Mucosa of rectum (tissue), 2 donors: ENCODE measurements at regions not wholly inside any gene's neighbourhood (a gene's known extent, or its start where the extent isn't known, plus 50 kb on each side); places are given as distances from the start of the nearest gene placed in this dataset.

Experiments
- H3K27ac ChIP-seq, 2 donors: one replicate each; pipeline ENCODE4 v1.7.0; 2013; ENCODE audit warnings: inconsistent platforms in 2 of 2, low read depth in 2 of 2, low read length in 2 of 2
- H3K27me3 ChIP-seq, 2 donors: one replicate each; pipeline ENCODE4 v1.7.0; 2013; ENCODE audit warnings: low read length in 2 of 2; ENCODE audit not compliant: control insufficient read depth in 2 of 2, insufficient read depth in 2 of 2
- H3K36me3 ChIP-seq, 2 donors: one replicate each; pipeline ENCODE4 v1.7.0; 2013; ENCODE audit warnings: low read length in 2 of 2; ENCODE audit not compliant: control insufficient read depth in 2 of 2, insufficient read depth in 2 of 2
- H3K4me1 ChIP-seq, 2 donors: one replicate each; pipeline ENCODE4 v1.7.0; 2013; ENCODE audit warnings: low read length in 2 of 2, mild to moderate bottlenecking in 1 of 2; ENCODE audit not compliant: control insufficient read depth in 2 of 2, insufficient read depth in 2 of 2
- H3K4me3 ChIP-seq, 2 donors: one replicate each; pipeline ENCODE4 v1.7.0; 2013; ENCODE audit warnings: low read length in 2 of 2
- H3K9ac ChIP-seq, 2 donors: one replicate each; pipeline ENCODE4 v1.7.0; 2013; ENCODE audit warnings: low read length in 2 of 2, low read depth in 1 of 2, mild to moderate bottlenecking in 1 of 2
- H3K9me3 ChIP-seq, 2 donors: one replicate each; pipeline ENCODE4 v1.7.0; 2013; ENCODE audit warnings: low read length in 2 of 2; ENCODE audit not compliant: control insufficient read depth in 2 of 2
- donor health status: healthy.
- donor health status: Normal muscosa, but diverticular disease.

DNA sequence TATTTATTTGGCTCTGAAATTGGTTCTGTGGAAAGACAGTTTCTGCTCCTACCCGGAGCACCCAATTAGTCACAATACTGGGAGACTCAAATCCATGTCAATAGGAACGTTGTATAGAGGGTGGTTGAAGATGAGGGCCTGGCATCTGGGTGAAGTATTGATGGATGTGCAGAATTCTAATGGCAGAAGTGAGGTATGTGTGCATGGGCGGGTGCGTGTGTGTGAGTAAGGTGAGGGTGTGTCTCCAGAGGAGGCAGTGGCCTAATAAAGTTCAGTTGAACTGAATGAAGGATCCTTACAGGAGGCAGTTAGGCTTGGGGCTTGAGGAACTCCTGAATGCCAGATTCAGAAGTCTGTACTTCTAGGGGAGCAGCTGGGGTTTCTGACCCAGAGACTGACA is 71.8 kb upstream of the B3GAT1 start:
- Histone ChIP-seq H3K9me3 (no peaks in the 10 kb centered on the region), H3K27me3 (no peaks in the 10 kb centered on the region), H3K9ac (no peak overlapping the region), H3K4me3 (no peak overlapping the region), H3K36me3 (peaks cover 11 to 18% of the 10 kb centered on the region in 2 donors), H3K27ac (no peak overlapping the region), H3K4me1 (no peaks in the 10 kb centered on the region)

- H3K27ac ChIP-seq: no peak overlapping the region
- peaks cover 9 to 18% of the 10 kb centered on the region in 2 donors for H3K36me3 ChIP-seq
- H3K27me3 ChIP-seq: no peaks in the 10 kb centered on the region
These were observed 71.2 kb upstream of the B3GAT1 start for GRCh38 chr11:134483291-134483690.

GRCh38 chr11:134482865-134483264 is 70.8 kb upstream of the B3GAT1 start:
- no peaks in the 10 kb centered on the region for H3K27me3 ChIP-seq

More at GRCh38 chr11:134483291-134483690, 71.2 kb upstream of the B3GAT1 start:
- Histone ChIP-seq H3K9me3 (no peaks in the 10 kb centered on the region), H3K4me3 (no peak overlapping the region), H3K9ac (no peak overlapping the region), H3K4me1 (no peaks in the 10 kb centered on the region)

GRCh38 chr11:134481933-134482527 is 70.0 kb upstream of the B3GAT1 start:
- Histone ChIP-seq H3K9me3 (no peaks in the 10 kb centered on the region), H3K27ac (no peak overlapping the region), H3K9ac (no peak overlapping the region), H3K27me3 (no peaks in the 10 kb centered on the region), H3K4me3 (no peak overlapping the region), H3K4me1 (no peaks in the 10 kb centered on the region), H3K36me3 (peaks cover 9 to 18% of the 10 kb centered on the region in 2 donors)

More at GRCh38 chr11:134482865-134483264, 70.8 kb upstream of the B3GAT1 start:
- Histone ChIP-seq H3K4me3 (no peak overlapping the region), H3K4me1 (no peaks in the 10 kb centered on the region), H3K9ac (no peak overlapping the region), H3K36me3 (peaks cover 9 to 18% of the 10 kb centered on the region in 2 donors), H3K27ac (no peak overlapping the region), H3K9me3 (no peaks in the 10 kb centered on the region)

GRCh38 chr11:134481135-134481534 is 69.1 kb upstream of the B3GAT1 start:
- Histone ChIP-seq H3K9ac (no peak overlapping the region), H3K4me1 (no peaks in the 10 kb centered on the region), H3K4me3 (no peak overlapping the region), H3K9me3 (no peaks in the 10 kb centered on the region), H3K27ac (no peak overlapping the region), H3K36me3 (peaks cover 9 to 15% of the 10 kb centered on the region in 2 donors), H3K27me3 (no peaks in the 10 kb centered on the region)

DNA sequence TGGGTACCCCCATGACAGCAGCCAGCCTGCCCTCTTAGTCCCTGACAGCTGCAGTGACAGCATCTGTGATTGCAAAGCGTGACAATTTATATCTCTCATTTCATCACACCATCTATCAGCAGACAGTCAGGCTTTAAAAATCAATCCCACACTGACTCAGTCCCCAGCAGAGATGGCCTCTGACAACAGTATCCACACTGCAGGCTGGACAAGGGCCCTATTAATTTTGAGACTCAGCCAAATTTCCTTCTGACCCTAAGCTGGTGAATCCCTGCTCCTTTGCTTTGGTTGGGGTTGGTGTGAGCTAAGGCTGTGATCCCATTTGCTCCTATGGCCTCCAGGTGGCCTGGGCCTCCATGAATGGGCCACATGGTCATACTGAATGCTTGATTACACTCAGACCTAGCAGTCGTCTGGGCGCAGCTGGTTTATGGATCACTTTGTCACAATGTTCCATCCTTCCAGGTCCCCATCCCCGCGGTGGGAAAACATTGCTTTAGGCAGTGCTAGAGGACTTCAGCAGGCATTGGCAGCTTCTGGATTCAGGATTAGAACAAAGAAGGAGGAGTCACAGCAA is 68.2 kb upstream of the B3GAT1 start:
- Histone ChIP-seq H3K9ac (no peak overlapping the region), H3K4me3 (no peak overlapping the region), H3K36me3 (peaks cover 9 to 18% of the 10 kb centered on the region in 2 donors), H3K9me3 (no peaks in the 10 kb centered on the region), H3K27ac (no peak overlapping the region), H3K4me1 (no peaks in the 10 kb centered on the region), H3K27me3 (no peaks in the 10 kb centered on the region)

DNA sequence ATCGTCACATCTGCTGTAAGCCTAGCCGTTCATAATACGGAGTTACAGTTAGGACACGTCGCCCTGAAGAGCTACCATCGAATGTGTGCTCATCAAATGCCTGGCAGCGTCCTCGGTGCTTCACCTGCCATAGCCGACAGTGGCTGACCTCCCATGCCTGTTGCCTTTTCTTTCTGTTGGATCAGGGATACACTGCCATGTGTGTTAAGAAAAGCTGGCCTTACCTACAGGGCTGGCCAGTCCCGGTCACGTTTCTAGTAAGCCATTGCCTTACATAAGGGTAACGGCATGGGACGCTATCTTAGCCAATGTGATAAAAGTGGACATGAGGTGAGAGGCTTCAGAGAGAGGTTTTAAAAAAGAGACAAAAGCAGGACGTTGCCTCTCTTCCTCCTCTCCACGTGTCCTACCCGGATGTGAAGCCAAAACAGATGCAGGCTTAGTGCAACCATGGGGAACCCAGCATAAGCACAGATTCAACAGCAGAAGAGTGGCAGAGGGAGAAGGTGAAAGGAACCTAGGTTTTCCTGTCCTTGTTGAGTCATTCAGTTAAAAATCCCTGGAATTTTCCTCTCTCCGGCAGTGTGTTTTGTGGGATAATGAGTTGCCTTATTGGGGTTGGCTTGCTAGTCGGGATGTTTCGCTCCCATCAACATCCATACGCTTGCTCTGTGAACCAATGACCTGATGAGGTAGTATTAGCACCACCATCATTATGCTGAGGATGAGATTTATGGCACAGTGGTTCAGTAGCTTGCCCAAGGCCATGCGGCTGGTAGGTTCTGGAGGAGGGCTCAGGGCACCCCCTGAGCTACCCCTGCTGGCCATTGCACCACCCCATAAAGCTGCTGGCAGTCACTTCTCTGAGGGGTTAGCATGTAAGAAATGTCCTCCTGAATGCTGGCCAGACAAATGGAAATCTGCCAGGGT is 67.4 kb upstream of the B3GAT1 start:
- H3K36me3 ChIP-seq: peaks cover 10 to 23% of the 10 kb centered on the region in 2 donors
- H3K27me3 ChIP-seq: no peaks in the 10 kb centered on the region
- no peaks in the 10 kb centered on the region for H3K4me1 ChIP-seq
- no peak overlapping the region for H3K27ac ChIP-seq
- no peak overlapping the region for H3K4me3 ChIP-seq
- no peak overlapping the region for H3K9ac ChIP-seq
- H3K9me3 ChIP-seq: no peaks in the 10 kb centered on the region

DNA sequence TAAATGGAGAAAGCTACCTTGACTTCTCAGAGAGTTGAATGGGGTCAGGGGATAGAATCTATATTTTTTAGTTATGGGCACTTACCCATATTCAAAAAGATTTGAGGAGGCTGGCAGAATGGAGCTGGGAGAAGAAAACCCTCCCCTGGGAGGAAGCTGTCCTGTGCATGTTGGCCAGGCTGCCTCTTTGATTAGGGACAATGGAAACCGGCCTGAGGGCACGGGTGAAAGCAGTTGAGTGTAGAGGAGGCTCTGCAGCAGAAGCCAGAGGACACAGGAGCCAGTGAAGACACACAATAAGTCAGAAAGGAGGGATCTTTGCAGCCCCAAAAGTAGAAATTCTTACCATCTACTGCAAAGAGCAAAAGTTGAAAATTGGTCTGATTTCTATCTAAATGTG is 66.6 kb upstream of the B3GAT1 start:
- no peak overlapping the region for H3K4me3 ChIP-seq
- H3K27me3 ChIP-seq: no peaks in the 10 kb centered on the region
- peaks cover 7 to 16% of the 10 kb centered on the region in 2 donors for H3K36me3 ChIP-seq
- no peak overlapping the region for H3K9ac ChIP-seq
- H3K9me3 ChIP-seq: no peaks in the 10 kb centered on the region
- H3K27ac ChIP-seq: no peak overlapping the region
- H3K4me1 ChIP-seq: no peaks in the 10 kb centered on the region

DNA sequence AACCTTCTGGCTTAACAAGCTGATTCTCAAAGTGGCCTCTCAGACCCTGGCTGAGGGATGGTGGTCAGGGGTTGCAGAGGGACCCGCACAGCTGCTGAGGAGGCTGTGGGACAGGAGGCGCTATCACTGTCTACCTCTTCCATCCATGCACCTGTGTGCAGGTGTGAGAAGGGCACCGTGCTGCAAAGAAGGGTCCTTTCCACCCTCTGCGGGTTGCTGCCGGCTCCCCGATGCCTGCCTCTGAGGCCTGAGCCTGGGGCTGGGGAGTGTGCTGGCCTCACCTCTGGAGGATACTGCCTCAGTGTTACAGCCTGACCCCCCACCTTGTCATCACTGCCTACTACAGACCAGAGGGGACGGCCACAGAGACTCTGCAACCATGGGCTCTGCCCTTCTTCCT is 66.1 kb upstream of the B3GAT1 start:
- H3K9me3 ChIP-seq: no peaks in the 10 kb centered on the region
- H3K4me3 ChIP-seq: no peak overlapping the region
- H3K27ac ChIP-seq: no peak overlapping the region
- H3K4me1 ChIP-seq: no peaks in the 10 kb centered on the region
- no peak overlapping the region for H3K9ac ChIP-seq
- H3K36me3 ChIP-seq: peaks cover 7 to 15% of the 10 kb centered on the region in 2 donors
- H3K27me3 ChIP-seq: no peaks in the 10 kb centered on the region

DNA sequence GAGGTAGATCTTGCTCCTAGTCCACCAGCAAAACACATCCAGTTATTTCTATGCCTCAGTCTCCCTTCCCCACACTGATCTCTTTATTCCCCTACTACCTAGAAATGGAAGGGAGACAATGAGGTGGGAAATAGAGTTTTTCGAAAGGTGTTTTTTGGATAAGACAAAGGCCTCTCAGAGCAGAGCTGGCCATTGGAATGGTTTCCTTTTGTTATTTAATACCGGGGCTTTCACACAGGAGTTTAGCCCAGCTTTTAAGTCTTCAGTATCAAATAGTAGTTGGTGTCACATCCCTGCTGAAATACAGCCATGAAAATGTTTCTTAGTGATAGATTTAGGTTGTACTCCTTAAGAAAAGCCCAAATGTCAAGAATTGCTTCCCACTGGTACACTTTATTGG is 65.4 kb upstream of the B3GAT1 start:
- no peaks in the 10 kb centered on the region for H3K4me1 ChIP-seq
- H3K27me3 ChIP-seq: no peaks in the 10 kb centered on the region
- H3K4me3 ChIP-seq: no peak overlapping the region
- peaks cover 7 to 15% of the 10 kb centered on the region in 2 donors for H3K36me3 ChIP-seq
- H3K9ac ChIP-seq: no peak overlapping the region
- no peak overlapping the region for H3K27ac ChIP-seq
- H3K9me3 ChIP-seq: no peaks in the 10 kb centered on the region
